Fibroblast of villous mesenchyme (primary cell): ENCODE measurements at regions not wholly inside any gene's neighbourhood (a gene's known extent, or its start where the extent isn't known, plus 50 kb on each side); places are given as distances from the start of the nearest gene placed in this dataset.

ENCODE experiments used
- DNase-seq: peaks from one replicate; pipeline ENCODE4 v3.0.0-alpha.2; 2010; ENCODE audit warnings: low read depth
- H3K4me3 ChIP-seq: 2 replicates; pipeline ENCODE4 v1.5.1; 2011; ENCODE audit warnings: low read depth, mild to moderate bottlenecking, low read length
- CTCF ChIP-seq: IDR thresholded peaks from 2 replicates; pipeline ENCODE4 v1.5.1; 2012; ENCODE audit warnings: low read depth, mild to moderate bottlenecking, low read length; ENCODE audit not compliant: insufficient read depth

GRCh38 chr6:169845426-169846285 is 94.2 kb downstream of the ERMARD start:
- no peak overlapping the region for H3K4me3 ChIP-seq
- no peak for TF ChIP-seq CTCF
- DNase-seq: no peak

GRCh38 chr6:169844946-169845345 is 93.5 kb downstream of the ERMARD start:
- DNase-seq: no peak
- no peak for TF ChIP-seq CTCF
- no peak overlapping the region for H3K4me3 ChIP-seq

GRCh38 chr6:169843991-169844390 is 92.6 kb downstream of the ERMARD start:
- DNase-seq: no peak
- no peak for TF ChIP-seq CTCF
- no peak overlapping the region for H3K4me3 ChIP-seq

GRCh38 chr6:169843110-169843509 is 91.7 kb downstream of the ERMARD start:
- H3K4me3 ChIP-seq: no peak overlapping the region
- no peak for TF ChIP-seq CTCF
- DNase-seq: no peak

GRCh38 chr6:169841907-169842606 is 90.6 kb downstream of the ERMARD start:
- no peak for TF ChIP-seq CTCF
- H3K4me3 ChIP-seq: no peak overlapping the region
- DNase-seq: no peak

- DNase-seq: no peak
- no peak overlapping the region for H3K4me3 ChIP-seq
- no peak for TF ChIP-seq CTCF
Measured at GRCh38 chr6:169841251-169841650, 89.8 kb downstream of the ERMARD start.
